HCT116 (cell line): ENCODE measurements at regions not wholly inside any gene's neighbourhood (a gene's known extent, or its start where the extent isn't known, plus 50 kb on each side); places are given as distances from the start of the nearest gene placed in this dataset.

Source experiments
- ATAC-seq: fragments of 200-7000 bp; cut with Tn5 transposase; 2 replicates; pipeline ENCODE4 v1.9.1; 2020; ENCODE audit warnings: mild to moderate bottlenecking, moderate library complexity
- BruUV-seq: library from RNA; stranded (reverse); fragments of 400-500 nt; replicated peaks from 2 replicates; lab custom pipeline; 2021; lab: Mats Ljungman, UMichigan
- CTCF ChIA-PET: fragments of 300-600 bp; sonication (Branson Sonifier 250); formaldehyde crosslinking; loops from one replicate; lab custom pipeline; 2021; ENCODE audit warnings: antibody characterized with exemption; lab: Charles Lee
- POLR2A ChIA-PET: fragments of 300-600, 350-600 bp; sonication (Branson Sonifier 250); formaldehyde crosslinking; loops from one replicate; lab custom pipeline; 2021; ENCODE audit warnings: antibody characterized with exemption; lab: Charles Lee
- RAD21 ChIA-PET, 2 experiments: fragments of 300-600 bp; sonication (Branson Sonifier 250); formaldehyde crosslinking; loops; one replicate each; lab custom pipeline; 2023; ENCODE audit warnings: low total read pairs in 2 of 2; ENCODE audit not compliant: uncharacterized antibody in 2 of 2, unreplicated experiment in 2 of 2, low non-redundant PET in 1 of 2; lab: Charles Lee
- DNase-seq: peaks from one replicate; pipeline ENCODE4 v3.0.0-alpha.2; 2010; ENCODE audit warnings: low read depth, low spot score
- H2AFZ ChIP-seq: fragments of 200-600 bp; shearing (Covaris generic), sonication (generic); 2 replicates; pipeline ENCODE4 v1.6.1; 2017; ENCODE audit warnings: low read depth, mixed run types, mixed read lengths, antibody characterized with exemption, low read length; ENCODE audit not compliant: poor library complexity, severe bottlenecking
- H3K27ac ChIP-seq: 2 replicates; pipeline ENCODE4 v1.5.1; 2012; ENCODE audit warnings: low read depth, low read length
- H3K27me3 ChIP-seq: fragments of 200-600 bp; sonication (generic); 2 replicates; pipeline ENCODE4 v1.6.1; 2016; ENCODE audit warnings: mixed run types, low read length, mixed read lengths; ENCODE audit not compliant: insufficient read depth
- H3K36me3 ChIP-seq, 2 experiments: fragments of 200-500 bp in 1 of 2; fragments of 200-600 bp in 1 of 2; sonication (Bioruptor generic) in 1 of 2; sonication (generic) in 1 of 2; 2 replicates each; pipeline versions ENCODE4 v1.5.1 to v1.6.1; 2014 to 2016; ENCODE audit warnings: low read length in 2 of 2, inconsistent platforms in 1 of 2, mixed read lengths in 1 of 2, mixed run types in 1 of 2; ENCODE audit not compliant: insufficient read depth in 2 of 2, control insufficient read depth in 1 of 2
- H3K4me1 ChIP-seq, 2 experiments: fragments of 200-600 bp in 1 of 2; sonication (generic) in 1 of 2; 2 replicates each; pipeline versions ENCODE4 v1.5.1 to v1.6.1; 2012 to 2017; ENCODE audit warnings: low read length in 2 of 2, inconsistent platforms in 1 of 2, mild to moderate bottlenecking in 1 of 2, mixed read lengths in 1 of 2, mixed run types in 1 of 2, moderate library complexity in 1 of 2; ENCODE audit not compliant: insufficient read depth in 2 of 2, control insufficient read depth in 1 of 2
- H3K4me2 ChIP-seq: fragments of 200-600 bp; sonication (generic); 2 replicates; pipeline ENCODE4 v1.6.1; 2017; ENCODE audit warnings: mixed run types, low read length, mixed read lengths
- H3K4me3 ChIP-seq, 2 experiments: fragments of 200-600 bp in 1 of 2; sonication (generic) in 1 of 2; replicated peaks in 1 of 2; 2 replicates each; pipeline ENCODE4 v1.5.1; 2011 to 2016; ENCODE audit warnings: low read length in 2 of 2, control low read depth in 1 of 2, low read depth in 1 of 2, mild to moderate bottlenecking in 1 of 2, mixed read lengths in 1 of 2, mixed run types in 1 of 2
- H3K79me2 ChIP-seq: fragments of 200-600 bp; sonication (generic); 2 replicates; pipeline ENCODE4 v1.6.1; 2017; ENCODE audit warnings: mild to moderate bottlenecking, mixed run types, low read length, moderate library complexity, mixed read lengths; ENCODE audit not compliant: insufficient read depth
- H3K9ac ChIP-seq: fragments of 200-600 bp; sonication (generic); 2 replicates; pipeline ENCODE4 v1.6.1; 2016; ENCODE audit warnings: low read length, mixed read lengths
- H3K9me2 ChIP-seq: fragments of 200-600 bp; sonication (generic), shearing (Covaris generic); 2 replicates; pipeline ENCODE4 v1.6.1; 2017; ENCODE audit warnings: mixed run types, mild to moderate bottlenecking, moderate library complexity; ENCODE audit not compliant: insufficient read depth
- H3K9me3 ChIP-seq, 2 experiments: fragments of 200-500 bp in 1 of 2; fragments of 200-600 bp in 1 of 2; sonication (Bioruptor generic) in 1 of 2; sonication (generic) in 1 of 2; 2 replicates each; pipeline ENCODE4 v1.6.1; 2014 to 2017; ENCODE audit warnings: low read length in 2 of 2, mixed read lengths in 2 of 2, inconsistent platforms in 1 of 2, low read depth in 1 of 2, mild to moderate bottlenecking in 1 of 2, mixed run types in 1 of 2, moderate library complexity in 1 of 2; ENCODE audit not compliant: control insufficient read depth in 1 of 2, insufficient read depth in 1 of 2
- H4K20me1 ChIP-seq: fragments of 200-600 bp; sonication (generic), shearing (Covaris generic); 2 replicates; pipeline ENCODE4 v1.6.1; 2017; ENCODE audit warnings: mixed run types, mild to moderate bottlenecking, moderate library complexity; ENCODE audit not compliant: insufficient read depth
- ATF3 ChIP-seq: IDR thresholded peaks from 2 replicates; pipeline ENCODE4 v1.6.1; 2012
- EZH2phosphoT487 ChIP-seq: fragments of 200-600 bp; IDR thresholded peaks from 2 replicates; pipeline ENCODE4 v1.6.1; 2018; ENCODE audit warnings: antibody characterized with exemption, borderline replicate concordance
- POLR2A ChIP-seq: IDR thresholded peaks from 2 replicates; pipeline ENCODE4 v1.7.0; 2011; ENCODE audit warnings: borderline replicate concordance; ENCODE audit not compliant: insufficient read depth, insufficient read length; ENCODE audit errors: extremely low read depth
- POLR2AphosphoS5 ChIP-seq: IDR thresholded peaks from 2 replicates; pipeline ENCODE4 v1.6.1; 2011; ENCODE audit warnings: mild to moderate bottlenecking, low read depth, low read length, moderate library complexity
- TCF7L2 ChIP-seq: IDR thresholded peaks from 2 replicates; pipeline ENCODE4 v1.7.0; 2011; ENCODE audit warnings: borderline replicate concordance, inconsistent platforms; ENCODE audit not compliant: insufficient read depth, insufficient read length; ENCODE audit errors: extremely low read depth
- ZFX ChIP-seq: fragments of 450-650 bp; IDR thresholded peaks from 2 replicates; pipeline ENCODE4 v1.6.1; 2017
- ZNF274 ChIP-seq: fragments of 200-500 bp; sonication (Bioruptor generic); IDR thresholded peaks from 2 replicates; pipeline ENCODE4 v1.6.1; 2014; ENCODE audit warnings: mild to moderate bottlenecking, low read depth, low read length, inconsistent platforms
- intact Hi-C: fragments of 100-400 bp; cut with micrococcal nuclease; formaldehyde crosslinking; loops from 2 replicates; pipeline ENCODE4 v1.10.0; 2022

DNA sequence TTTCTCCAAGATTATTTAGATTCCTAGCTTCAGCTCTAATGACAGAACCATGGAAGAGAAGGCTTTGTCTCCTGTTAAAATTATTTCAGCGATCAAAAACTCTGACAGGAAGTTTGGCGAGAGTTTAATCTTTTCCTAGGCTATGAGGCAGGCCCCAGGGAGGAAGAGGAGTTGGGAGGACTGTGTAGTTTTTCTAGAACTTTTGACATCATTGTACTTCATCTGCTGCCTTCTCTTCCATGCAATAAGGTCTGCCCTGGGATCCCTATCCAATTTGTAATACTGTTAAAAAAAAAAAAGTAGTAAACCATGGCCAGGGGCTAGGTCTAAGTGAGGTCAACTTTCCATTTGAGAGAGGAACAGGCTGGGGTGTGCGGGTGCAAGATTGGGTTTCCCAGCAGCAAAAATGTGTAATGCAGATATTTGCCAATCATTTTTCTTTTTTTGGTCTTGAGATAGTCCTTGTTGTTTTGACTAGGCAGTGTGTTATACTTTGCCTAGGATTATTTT, 261.9 kb upstream of the ANKH start:
- H3K9ac ChIP-seq = no peak overlapping the region
- H3K9me2 ChIP-seq = no peaks in the 10 kb centered on the region
- H3K27ac ChIP-seq = no peak overlapping the region
- TF ChIP-seq ZNF274 (no peak), ZFX (no peak)
- DNase-seq = no peak
- H3K4me2 ChIP-seq = no peak overlapping the region
- no peak overlapping the region for H3K4me3 ChIP-seq
- no peaks in the 10 kb centered on the region for H3K9me3 ChIP-seq
- H3K27me3 ChIP-seq = no peaks in the 10 kb centered on the region
- no peaks in the 10 kb centered on the region for H3K79me2 ChIP-seq
- ChIA-PET RAD21 (no interaction called here), POLR2A (no interaction called here), CTCF (no interaction called here)
- no peaks in the 10 kb centered on the region for H3K36me3 ChIP-seq
- H2AFZ ChIP-seq = no peak overlapping the region
- ATAC-seq = no peak
- H4K20me1 ChIP-seq = no peaks in the 10 kb centered on the region
- no TSS peak for BruUV-seq
- H3K4me1 ChIP-seq = no peaks in the 10 kb centered on the region
- intact Hi-C loops = no loop called here

GRCh38 chr5:15132816-15133405, 261.3 kb upstream of the ANKH start:
- POLR2A ChIA-PET = no interaction called here
- no peaks in the 10 kb centered on the region for H3K9me3 ChIP-seq
- BruUV-seq = no TSS peak
- no peak overlapping the region for H3K4me3 ChIP-seq
- no peaks in the 10 kb centered on the region for H3K9me2 ChIP-seq
- H3K4me2 ChIP-seq = no peak overlapping the region
- CTCF ChIA-PET = no interaction called here
- RAD21 ChIA-PET = no interaction called here
- TF ChIP-seq TCF7L2 (no peak), POLR2AphosphoS5 (no peak), EZH2phosphoT487 (no peak), POLR2A (no peak), ATF3 (no peak)
- no peaks in the 10 kb centered on the region for H3K36me3 ChIP-seq
- H3K9ac ChIP-seq = no peak overlapping the region
- intact Hi-C loops = no loop called here
- ATAC-seq = no peak
- no peaks in the 10 kb centered on the region for H3K4me1 ChIP-seq
- H3K27me3 ChIP-seq = no peaks in the 10 kb centered on the region
- H4K20me1 ChIP-seq = no peaks in the 10 kb centered on the region
- no peaks in the 10 kb centered on the region for H3K79me2 ChIP-seq
- H3K27ac ChIP-seq = no peak overlapping the region
- no peak for DNase-seq
- no peak overlapping the region for H2AFZ ChIP-seq
